ENCODE measurements at regions not wholly inside any gene's neighbourhood (a gene's known extent, or its start where the extent isn't known, plus 50 kb on each side); places are given as distances from the start of the nearest gene placed in this dataset.
A peak's percentile ranks its signal among the peaks of the same experiment; 100 is the strongest.

DNA sequence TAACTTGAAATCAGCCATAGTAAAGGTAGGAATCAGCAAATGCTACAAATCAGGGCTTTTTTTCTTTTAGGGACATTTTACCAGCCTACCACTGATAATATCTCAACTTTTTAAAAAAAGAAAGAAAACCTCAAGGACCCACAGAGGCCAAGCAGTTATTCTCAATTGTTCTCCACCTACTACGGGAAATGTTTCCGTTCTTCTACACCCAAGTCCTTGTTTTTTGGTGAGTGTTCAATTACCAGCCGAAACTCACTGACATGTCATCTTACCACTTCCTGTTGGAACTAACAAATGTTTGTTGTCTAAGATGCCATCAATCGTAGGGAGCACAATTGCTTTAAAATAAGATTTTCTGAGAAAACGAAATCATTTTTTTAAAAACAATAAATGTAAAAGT is 50.2 kb upstream of the CDK1 start:
- no peak for DNase-seq
- CTCF ChIA-PET: no interaction called here
- H3K9me3 Mint-ChIP-seq: peaks cover 2% of the 10 kb centered on the region
- peaks cover 16% of the 10 kb centered on the region for H3K27me3 Mint-ChIP-seq
- peaks cover 86% of the 10 kb centered on the region for H3K4me1 Mint-ChIP-seq
- peak overlapping the region; percentile 73 for H3K4me3 Mint-ChIP-seq
- H3K36me3 Mint-ChIP-seq: peaks cover 47% of the 10 kb centered on the region
- peak overlapping the region; percentile 95 for H3K27ac Mint-ChIP-seq

DNA sequence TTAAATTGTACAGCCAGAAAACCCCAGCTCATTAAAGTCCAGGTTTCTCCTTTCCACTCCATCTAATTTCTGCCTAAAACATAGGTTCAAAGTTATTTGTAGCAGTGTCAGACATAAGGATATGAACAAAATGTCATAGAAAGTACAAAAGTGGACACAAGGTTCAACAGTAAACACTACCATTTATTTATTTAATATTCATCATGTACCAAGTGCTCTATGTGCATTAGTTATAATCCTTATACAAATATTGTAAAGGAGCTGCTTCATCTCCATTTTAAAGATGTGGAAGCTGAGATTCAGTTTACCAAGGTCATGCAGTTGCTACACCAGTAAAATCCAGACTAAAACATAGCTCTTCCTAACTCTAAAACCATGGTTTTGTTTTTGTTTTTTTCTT is 52.0 kb upstream of the CDK1 start:
- peak overlapping the region; percentile 73 for H3K4me3 Mint-ChIP-seq
- peak overlapping the region; percentile 95 for H3K27ac Mint-ChIP-seq
- no peak for DNase-seq
- CTCF ChIA-PET: interaction anchor here (1.5 kb wide), 1 partner anchor 43 kb away, joined by 6 read pairs; no protein-coding TSS in a partner anchor
- peaks cover 49% of the 10 kb centered on the region for H3K36me3 Mint-ChIP-seq
- peaks cover 2% of the 10 kb centered on the region for H3K9me3 Mint-ChIP-seq
- peaks cover 75% of the 10 kb centered on the region for H3K4me1 Mint-ChIP-seq
- peaks cover 3% of the 10 kb centered on the region for H3K27me3 Mint-ChIP-seq

DNA sequence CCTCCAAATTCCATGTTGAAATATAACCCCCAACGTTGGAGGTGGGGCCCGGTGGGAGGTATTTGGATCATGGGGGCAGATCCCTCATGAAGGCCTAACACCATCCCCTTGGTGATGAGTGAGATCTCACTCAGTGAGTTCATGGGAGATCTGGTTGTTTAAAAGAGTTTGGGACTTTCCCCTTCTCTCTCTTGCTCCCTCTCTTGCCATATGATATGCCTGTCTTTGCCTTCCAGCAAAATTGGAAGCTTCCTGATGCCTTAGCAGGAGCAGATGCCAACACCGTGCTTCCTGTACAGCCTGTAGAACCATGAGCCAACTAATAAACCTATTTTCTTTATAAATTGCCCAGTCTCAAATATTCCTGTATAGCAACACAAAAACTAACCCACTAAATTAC is 55.7 kb upstream of the CDK1 start:
- Mint-ChIP-seq H3K27ac (no peak overlapping the region), H3K4me3 (no peak overlapping the region), H3K4me1 (peaks cover 51% of the 10 kb centered on the region), H3K27me3 (no peaks in the 10 kb centered on the region), H3K9me3 (peaks cover 4% of the 10 kb centered on the region), H3K36me3 (peaks cover 43% of the 10 kb centered on the region)
- CTCF ChIA-PET: interaction anchor here (1.4 kb wide), 1 partner anchor 8 kb away, joined by 4 read pairs; no protein-coding TSS in a partner anchor
- DNase-seq: no peak

DNA sequence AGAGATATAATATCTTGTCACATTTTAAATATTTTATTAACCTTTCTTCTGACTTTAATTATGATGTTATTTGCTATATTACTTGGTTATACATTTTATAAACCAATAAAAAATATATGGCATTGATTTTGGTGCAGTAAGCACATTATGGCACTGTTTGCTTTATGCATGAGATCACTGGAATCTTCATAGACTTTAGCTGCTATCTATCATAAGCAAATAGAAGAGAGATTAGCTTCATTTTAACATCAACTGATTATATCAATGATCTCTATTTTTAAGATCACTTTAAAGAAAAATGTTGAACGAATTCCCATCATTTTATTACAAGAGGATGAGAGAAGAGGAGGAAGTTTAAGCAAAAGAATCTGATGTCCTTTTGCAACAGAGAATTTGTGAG is 58.6 kb upstream of the CDK1 start:
- H3K27me3 Mint-ChIP-seq: no peaks in the 10 kb centered on the region
- CTCF ChIA-PET: interaction anchor here (1.1 kb wide), 1 partner anchor 30 kb away, joined by 3 read pairs; no protein-coding TSS in a partner anchor
- H3K36me3 Mint-ChIP-seq: peaks cover 29% of the 10 kb centered on the region
- DNase-seq: no peak
- H3K4me3 Mint-ChIP-seq: no peak overlapping the region
- peaks cover 6% of the 10 kb centered on the region for H3K9me3 Mint-ChIP-seq
- peaks cover 25% of the 10 kb centered on the region for H3K4me1 Mint-ChIP-seq
- H3K27ac Mint-ChIP-seq: no peak overlapping the region

DNA sequence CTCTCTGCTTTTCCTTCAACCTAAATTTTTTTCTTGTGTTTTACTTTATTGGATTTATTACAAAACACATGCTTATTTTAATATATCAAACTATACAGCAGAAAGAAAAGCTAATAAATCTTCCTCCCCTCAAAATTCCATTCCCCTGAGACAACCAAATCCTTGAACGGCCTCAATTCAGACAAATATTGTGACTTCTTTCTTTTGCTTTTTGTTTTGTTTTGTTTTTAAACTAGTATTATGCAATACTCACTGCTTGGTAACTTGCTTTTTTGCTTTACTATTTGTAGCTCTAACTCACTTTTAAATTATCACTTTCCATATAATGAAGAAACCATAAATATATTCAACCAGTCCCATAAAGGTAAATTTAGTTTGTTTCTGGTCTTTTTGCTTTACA is 59.4 kb upstream of the CDK1 start:
- H3K4me3 Mint-ChIP-seq: no peak overlapping the region
- H3K9me3 Mint-ChIP-seq: peaks cover 10% of the 10 kb centered on the region
- H3K36me3 Mint-ChIP-seq: peaks cover 29% of the 10 kb centered on the region
- CTCF ChIA-PET: no interaction called here
- no peak for DNase-seq
- no peaks in the 10 kb centered on the region for H3K27me3 Mint-ChIP-seq
- no peak overlapping the region for H3K27ac Mint-ChIP-seq
- H3K4me1 Mint-ChIP-seq: peaks cover 30% of the 10 kb centered on the region

DNA sequence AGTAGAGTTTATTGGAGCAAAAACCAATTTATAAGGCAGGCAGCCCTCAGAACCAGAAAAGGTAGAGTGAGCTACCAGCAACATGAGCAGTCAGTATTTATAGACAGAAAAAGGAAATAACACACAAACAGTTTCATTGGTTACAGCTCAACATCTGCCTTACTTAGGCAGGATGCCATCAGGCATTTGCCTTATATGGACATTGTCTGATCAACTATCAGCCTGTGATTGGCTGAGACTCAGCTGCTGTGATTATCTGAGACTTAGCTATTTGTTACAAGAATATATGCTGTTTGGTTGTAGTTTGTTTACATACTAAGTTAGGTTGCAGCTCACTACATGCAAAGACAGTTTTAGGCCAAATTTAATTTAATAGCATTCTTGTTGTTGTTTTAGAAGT is 60.4 kb upstream of the CDK1 start:
- H3K27me3 Mint-ChIP-seq: no peaks in the 10 kb centered on the region
- peaks cover 25% of the 10 kb centered on the region for H3K36me3 Mint-ChIP-seq
- CTCF ChIA-PET: interaction anchor here (0.7 kb wide), 1 partner anchor 69 kb away, joined by 3 read pairs; no protein-coding TSS in a partner anchor
- H3K9me3 Mint-ChIP-seq: peaks cover 8% of the 10 kb centered on the region
- no peak overlapping the region for H3K27ac Mint-ChIP-seq
- H3K4me1 Mint-ChIP-seq: peaks cover 34% of the 10 kb centered on the region
- DNase-seq: no peak
- no peak overlapping the region for H3K4me3 Mint-ChIP-seq

DNA sequence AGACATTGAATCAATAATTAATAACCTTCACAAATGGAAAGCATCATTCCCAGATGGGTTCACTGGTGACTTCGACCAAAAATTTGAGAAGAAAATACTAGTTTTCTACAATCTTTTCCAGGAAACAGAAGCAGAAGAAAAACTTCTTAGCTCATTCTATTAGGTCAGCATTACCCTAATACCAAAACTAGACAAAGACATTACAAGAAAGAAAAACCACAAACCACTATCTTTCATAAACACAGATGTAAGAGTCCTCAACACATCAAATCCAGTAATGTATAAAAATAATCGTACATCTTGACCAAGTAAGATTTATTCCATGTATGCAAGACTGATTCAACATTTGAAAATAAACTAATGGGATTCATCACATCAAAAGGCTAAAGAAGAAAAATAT is 64.0 kb upstream of the CDK1 start:
- CTCF ChIA-PET: interaction anchor here (0.8 kb wide), 1 partner anchor 8 kb away, joined by 4 read pairs; no protein-coding TSS in a partner anchor
- Mint-ChIP-seq H3K9me3 (peaks cover 8% of the 10 kb centered on the region), H3K4me1 (peaks cover 37% of the 10 kb centered on the region), H3K4me3 (no peak overlapping the region), H3K36me3 (peaks cover 19% of the 10 kb centered on the region), H3K27me3 (no peaks in the 10 kb centered on the region), H3K27ac (no peak overlapping the region)
- no peak for DNase-seq

DNA sequence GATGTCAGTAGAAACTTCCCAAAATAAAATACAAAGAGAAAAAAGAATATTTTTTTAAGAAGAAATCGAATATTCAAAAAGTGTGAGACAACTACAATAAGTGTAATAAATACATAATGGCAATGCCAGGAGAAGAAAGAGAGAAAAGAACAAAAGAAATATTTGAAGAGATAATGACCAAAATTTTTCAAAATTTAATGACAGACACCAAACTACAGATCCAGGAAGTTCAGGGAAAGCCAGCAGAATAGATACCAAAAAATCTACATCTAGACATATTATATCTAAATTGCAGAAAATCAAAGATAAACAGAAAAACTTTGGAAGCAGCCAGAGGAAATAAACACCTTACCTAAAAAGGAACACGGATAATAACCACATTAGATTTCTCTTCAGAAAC is 66.8 kb upstream of the CDK1 start:
- Mint-ChIP-seq H3K4me3 (no peak overlapping the region), H3K36me3 (peaks cover 24% of the 10 kb centered on the region), H3K9me3 (peaks cover 13% of the 10 kb centered on the region), H3K4me1 (peaks cover 46% of the 10 kb centered on the region), H3K27me3 (no peaks in the 10 kb centered on the region), H3K27ac (no peak overlapping the region)
- CTCF ChIA-PET: no interaction called here
- no peak for DNase-seq

DNA sequence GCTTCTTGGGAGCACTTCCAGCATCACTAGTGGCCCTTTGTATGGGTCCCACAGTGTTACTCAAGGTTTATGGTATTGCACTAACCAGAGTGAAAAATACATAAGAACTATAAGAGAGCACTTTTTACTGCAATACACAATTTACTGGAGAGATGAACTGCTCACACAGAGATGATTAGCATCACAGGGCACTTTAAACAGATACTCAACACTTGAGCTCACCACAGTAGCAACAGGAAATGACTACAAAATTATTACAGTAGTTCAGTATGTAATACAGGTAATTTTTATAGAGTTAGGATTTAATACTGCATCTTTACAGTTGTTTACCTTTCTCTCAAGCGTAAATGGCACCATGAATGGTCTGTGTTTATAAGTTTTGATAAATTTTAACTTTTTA is 68.2 kb upstream of the CDK1 start:
- Mint-ChIP-seq H3K36me3 (peaks cover 27% of the 10 kb centered on the region), H3K4me1 (peaks cover 47% of the 10 kb centered on the region), H3K4me3 (no peak overlapping the region), H3K27me3 (no peaks in the 10 kb centered on the region), H3K9me3 (peaks cover 11% of the 10 kb centered on the region), H3K27ac (peak overlapping the region; percentile 67)
- DNase-seq: no peak
- CTCF ChIA-PET: interaction anchor here (0.6 kb wide), 1 partner anchor 23 kb away, joined by 3 read pairs; no protein-coding TSS in a partner anchor

DNA sequence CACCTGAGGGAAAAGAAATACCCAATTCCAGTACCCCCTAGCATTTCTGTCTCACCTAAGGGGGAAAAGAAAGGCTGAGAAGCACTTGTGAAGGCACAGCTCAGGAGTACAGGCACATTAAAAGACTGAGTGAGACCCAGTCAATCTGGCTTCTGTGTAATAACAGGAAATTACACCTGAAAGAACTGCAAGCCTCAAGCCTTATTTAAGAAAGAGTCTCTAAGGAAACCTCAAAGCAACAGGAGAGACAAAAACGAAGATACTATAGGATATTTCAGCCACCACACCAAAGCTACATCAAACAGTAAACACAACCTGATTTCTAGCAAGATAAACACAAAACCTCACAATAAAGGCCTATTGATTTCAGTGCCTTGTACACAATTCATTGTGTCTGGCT is 69.6 kb upstream of the CDK1 start:
- CTCF ChIA-PET: interaction anchor here (0.9 kb wide), 1 partner anchor 878 kb away, joined by 3 read pairs; no protein-coding TSS in a partner anchor
- H3K27me3 Mint-ChIP-seq: no peaks in the 10 kb centered on the region
- H3K4me1 Mint-ChIP-seq: peaks cover 47% of the 10 kb centered on the region
- no peak for DNase-seq
- peak overlapping the region; percentile 85 for H3K27ac Mint-ChIP-seq
- no peak overlapping the region for H3K4me3 Mint-ChIP-seq
- H3K9me3 Mint-ChIP-seq: peaks cover 7% of the 10 kb centered on the region
- peaks cover 24% of the 10 kb centered on the region for H3K36me3 Mint-ChIP-seq

DNA sequence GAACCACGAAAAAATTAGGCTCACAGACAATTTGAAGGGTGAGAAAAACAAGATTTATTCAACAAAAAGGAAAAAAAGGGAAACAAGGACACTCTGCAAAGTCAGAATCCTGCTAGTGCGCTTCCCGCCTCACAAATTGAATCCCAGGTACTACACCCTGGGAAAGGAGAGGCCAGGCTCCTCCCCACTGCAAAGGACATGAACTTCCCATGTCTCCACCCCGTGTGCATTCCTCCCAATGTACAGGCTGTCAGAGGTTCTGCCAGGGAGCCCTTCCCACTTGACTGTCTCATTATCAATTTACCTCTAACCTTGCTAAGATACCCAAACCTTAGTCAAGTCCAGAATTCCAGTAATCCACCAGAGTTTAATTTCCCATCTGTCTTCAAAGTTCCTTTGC is 70.4 kb upstream of the CDK1 start:
- H3K36me3 Mint-ChIP-seq: peaks cover 22% of the 10 kb centered on the region
- peaks cover 7% of the 10 kb centered on the region for H3K9me3 Mint-ChIP-seq
- DNase-seq: no peak
- H3K27me3 Mint-ChIP-seq: no peaks in the 10 kb centered on the region
- peak overlapping the region; percentile 85 for H3K27ac Mint-ChIP-seq
- H3K4me1 Mint-ChIP-seq: peaks cover 43% of the 10 kb centered on the region
- CTCF ChIA-PET: no interaction called here
- H3K4me3 Mint-ChIP-seq: no peak overlapping the region

DNA sequence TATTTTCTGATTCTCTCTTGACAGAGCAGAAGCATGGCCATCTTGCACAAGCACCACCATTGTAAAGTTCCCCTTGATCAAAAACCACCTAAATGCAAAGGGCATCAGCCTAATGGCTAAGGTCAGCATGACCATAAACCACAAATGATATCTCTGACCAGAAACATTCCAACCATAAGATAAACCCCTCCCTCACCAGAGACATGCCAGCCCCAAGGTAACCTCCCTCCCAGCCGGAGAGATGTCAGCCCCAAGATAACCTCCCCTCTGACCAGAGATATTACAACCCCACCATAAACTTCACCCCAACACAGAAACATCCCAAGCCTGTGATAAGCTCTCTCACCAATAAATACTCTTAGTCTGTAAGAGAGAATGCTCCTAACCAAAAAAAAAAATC is 72.1 kb upstream of the CDK1 start:
- peaks cover 42% of the 10 kb centered on the region for H3K4me1 Mint-ChIP-seq
- no peaks in the 10 kb centered on the region for H3K27me3 Mint-ChIP-seq
- CTCF ChIA-PET: no interaction called here
- no peak overlapping the region for H3K27ac Mint-ChIP-seq
- no peak overlapping the region for H3K4me3 Mint-ChIP-seq
- DNase-seq: no peak
- H3K36me3 Mint-ChIP-seq: peaks cover 27% of the 10 kb centered on the region
- peaks cover 9% of the 10 kb centered on the region for H3K9me3 Mint-ChIP-seq

DNA sequence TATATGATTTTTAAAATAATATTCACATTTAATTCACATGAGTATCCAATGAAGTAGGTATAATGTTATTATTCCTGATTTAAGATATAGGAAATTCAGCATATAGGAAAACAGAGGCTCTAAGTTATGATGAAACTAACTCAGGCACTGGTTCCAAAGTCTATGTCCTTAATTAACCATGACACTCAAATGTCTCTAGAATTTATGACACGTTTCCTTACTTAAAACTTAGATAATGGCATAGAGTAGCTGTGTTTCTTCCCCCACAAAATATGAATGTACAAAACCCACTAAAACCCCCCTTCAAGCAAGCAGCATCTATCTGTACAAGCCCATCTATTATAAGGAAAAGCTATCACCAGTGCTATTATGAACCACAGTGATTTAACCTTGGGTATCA is 72.9 kb upstream of the CDK1 start:
- CTCF ChIA-PET: no interaction called here
- H3K4me1 Mint-ChIP-seq: peaks cover 39% of the 10 kb centered on the region
- DNase-seq: no peak
- H3K27me3 Mint-ChIP-seq: no peaks in the 10 kb centered on the region
- peaks cover 9% of the 10 kb centered on the region for H3K9me3 Mint-ChIP-seq
- no peak overlapping the region for H3K27ac Mint-ChIP-seq
- no peak overlapping the region for H3K4me3 Mint-ChIP-seq
- H3K36me3 Mint-ChIP-seq: peaks cover 29% of the 10 kb centered on the region

DNA sequence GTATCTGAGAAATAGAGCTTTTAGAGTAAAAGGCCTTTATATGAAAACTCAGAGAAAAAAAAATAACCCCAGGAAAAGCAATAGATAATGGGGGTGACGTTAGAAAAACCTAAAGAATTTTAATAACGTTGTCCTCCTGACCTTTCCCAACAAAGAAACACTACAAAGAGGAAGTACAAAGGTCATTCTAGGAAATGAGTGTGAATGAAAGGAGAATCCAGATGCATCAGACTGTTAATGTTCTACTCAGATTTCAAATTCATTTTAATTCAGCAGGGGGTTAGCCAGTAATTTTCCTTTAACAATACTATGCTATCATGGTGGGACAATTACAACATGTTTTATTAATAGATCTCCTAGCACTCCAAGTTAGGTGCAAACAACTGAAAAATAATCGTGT is 73.8 kb upstream of the CDK1 start:
- no peaks in the 10 kb centered on the region for H3K27me3 Mint-ChIP-seq
- peaks cover 35% of the 10 kb centered on the region for H3K4me1 Mint-ChIP-seq
- H3K27ac Mint-ChIP-seq: no peak overlapping the region
- no peak for DNase-seq
- peaks cover 9% of the 10 kb centered on the region for H3K9me3 Mint-ChIP-seq
- no peak overlapping the region for H3K4me3 Mint-ChIP-seq
- peaks cover 29% of the 10 kb centered on the region for H3K36me3 Mint-ChIP-seq
- CTCF ChIA-PET: no interaction called here

DNA sequence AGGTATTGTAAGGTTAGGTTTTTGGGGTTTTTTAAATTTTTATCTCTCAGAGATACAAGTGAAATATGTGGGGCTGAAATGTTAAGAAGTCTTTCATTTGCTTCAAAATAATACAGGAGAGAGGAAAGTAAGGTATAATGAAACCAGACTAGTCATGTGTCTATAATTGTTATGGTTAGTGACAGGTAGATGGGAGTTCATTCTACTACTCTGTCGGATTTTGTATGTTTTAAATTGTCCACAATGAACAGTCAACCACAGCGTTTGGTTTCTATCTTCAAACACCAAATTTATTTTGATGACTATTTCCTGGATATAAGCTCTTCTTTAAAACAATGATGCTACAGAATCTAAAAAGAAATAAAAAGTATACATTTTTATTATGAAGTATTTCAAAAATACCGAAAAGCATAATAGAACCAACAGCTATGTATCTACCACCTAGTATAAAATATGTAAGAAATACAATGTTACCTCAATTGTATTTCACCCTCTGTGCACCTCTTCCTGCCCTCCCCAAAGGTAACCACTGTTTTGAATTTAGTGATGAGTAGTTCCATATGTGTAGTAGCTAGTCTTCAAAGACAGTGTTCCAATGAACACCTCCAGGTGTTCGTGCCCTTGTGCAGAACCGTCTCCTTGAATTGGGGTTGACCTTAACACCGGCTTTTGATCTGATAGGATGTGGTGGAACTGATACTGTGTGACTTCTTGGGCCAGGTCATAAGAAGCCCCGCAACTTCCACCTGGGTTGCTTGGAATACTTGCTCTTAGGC is 74.8 kb upstream of the CDK1 start:
- no peak overlapping the region for H3K27ac Mint-ChIP-seq
- peaks cover 8% of the 10 kb centered on the region for H3K9me3 Mint-ChIP-seq
- no peak for DNase-seq
- CTCF ChIA-PET: interaction anchor here (0.6 kb wide), 1 partner anchor 363 kb away, joined by 3 read pairs; no protein-coding TSS in a partner anchor
- no peak overlapping the region for H3K4me3 Mint-ChIP-seq
- H3K27me3 Mint-ChIP-seq: no peaks in the 10 kb centered on the region
- peaks cover 25% of the 10 kb centered on the region for H3K36me3 Mint-ChIP-seq
- H3K4me1 Mint-ChIP-seq: peaks cover 29% of the 10 kb centered on the region

Data from activated naive CD4-positive, alpha-beta T cell treated with anti-CD3 and anti-CD28 coated beads, Interleukin-2, amount 10 ng/mL, durations not matched to agents 7 days and 5 days (primary cell).